WI38 (cell line): ENCODE measurements at regions not wholly inside any gene's neighbourhood (a gene's known extent, or its start where the extent isn't known, plus 50 kb on each side); places are given as distances from the start of the nearest gene placed in this dataset.

Experiments used
- H3K4me3 ChIP-seq: 2 replicates; pipeline ENCODE4 v1.5.1; 2011; ENCODE audit warnings: low read depth, mild to moderate bottlenecking, control low read depth, low read length
- TF ChIP-seq, protein P1 (sequence below): IDR thresholded peaks from 2 replicates; pipeline ENCODE4 v1.5.1; 2012; ENCODE audit warnings: low read depth, mild to moderate bottlenecking, control low read depth, low read length

DNA sequence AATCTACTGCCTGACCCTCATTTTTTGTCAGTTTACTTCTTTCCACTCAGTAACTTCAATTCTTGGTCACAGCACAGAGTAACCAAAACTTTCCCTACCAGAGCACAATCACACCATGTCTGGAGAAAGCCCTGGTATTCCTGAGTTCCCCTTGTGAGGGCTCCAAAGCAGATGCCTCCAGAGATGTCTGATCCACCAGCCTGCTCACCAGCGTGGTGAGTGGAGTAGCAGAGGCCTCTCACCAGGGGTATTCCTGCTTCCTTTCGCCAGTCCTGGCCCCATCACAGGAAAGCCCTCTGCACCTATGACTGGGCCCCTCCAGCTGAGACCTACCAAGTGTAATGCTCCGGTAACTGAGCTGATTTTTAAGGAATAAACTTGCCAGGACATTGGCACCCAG is 205.4 kb upstream of the HS3ST3A1 start:
- TF ChIP-seq, protein P1, sequence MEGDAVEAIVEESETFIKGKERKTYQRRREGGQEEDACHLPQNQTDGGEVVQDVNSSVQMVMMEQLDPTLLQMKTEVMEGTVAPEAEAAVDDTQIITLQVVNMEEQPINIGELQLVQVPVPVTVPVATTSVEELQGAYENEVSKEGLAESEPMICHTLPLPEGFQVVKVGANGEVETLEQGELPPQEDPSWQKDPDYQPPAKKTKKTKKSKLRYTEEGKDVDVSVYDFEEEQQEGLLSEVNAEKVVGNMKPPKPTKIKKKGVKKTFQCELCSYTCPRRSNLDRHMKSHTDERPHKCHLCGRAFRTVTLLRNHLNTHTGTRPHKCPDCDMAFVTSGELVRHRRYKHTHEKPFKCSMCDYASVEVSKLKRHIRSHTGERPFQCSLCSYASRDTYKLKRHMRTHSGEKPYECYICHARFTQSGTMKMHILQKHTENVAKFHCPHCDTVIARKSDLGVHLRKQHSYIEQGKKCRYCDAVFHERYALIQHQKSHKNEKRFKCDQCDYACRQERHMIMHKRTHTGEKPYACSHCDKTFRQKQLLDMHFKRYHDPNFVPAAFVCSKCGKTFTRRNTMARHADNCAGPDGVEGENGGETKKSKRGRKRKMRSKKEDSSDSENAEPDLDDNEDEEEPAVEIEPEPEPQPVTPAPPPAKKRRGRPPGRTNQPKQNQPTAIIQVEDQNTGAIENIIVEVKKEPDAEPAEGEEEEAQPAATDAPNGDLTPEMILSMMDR: no peak
- no peak overlapping the region for H3K4me3 ChIP-seq

DNA sequence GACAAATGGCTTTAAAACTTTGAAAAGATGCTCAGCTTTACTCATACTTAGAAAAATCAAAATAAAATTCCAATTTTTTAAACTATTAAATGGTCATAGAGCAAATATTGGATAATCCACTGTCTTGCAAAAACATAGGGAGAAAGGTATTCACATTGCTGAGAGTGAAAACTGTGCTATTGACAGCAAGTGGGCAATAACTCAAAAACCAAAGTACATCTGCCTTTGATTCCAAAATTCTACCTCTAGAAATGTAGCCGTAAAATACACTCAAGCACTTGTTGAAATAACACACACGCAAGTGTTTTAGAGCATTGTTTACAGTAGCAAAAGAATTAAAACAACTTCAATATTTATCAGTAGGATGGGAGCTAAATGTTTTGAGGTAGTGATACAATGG is 210.6 kb upstream of the HS3ST3A1 start:
- no peak overlapping the region for H3K4me3 ChIP-seq
- TF ChIP-seq, protein P1: no peak

DNA sequence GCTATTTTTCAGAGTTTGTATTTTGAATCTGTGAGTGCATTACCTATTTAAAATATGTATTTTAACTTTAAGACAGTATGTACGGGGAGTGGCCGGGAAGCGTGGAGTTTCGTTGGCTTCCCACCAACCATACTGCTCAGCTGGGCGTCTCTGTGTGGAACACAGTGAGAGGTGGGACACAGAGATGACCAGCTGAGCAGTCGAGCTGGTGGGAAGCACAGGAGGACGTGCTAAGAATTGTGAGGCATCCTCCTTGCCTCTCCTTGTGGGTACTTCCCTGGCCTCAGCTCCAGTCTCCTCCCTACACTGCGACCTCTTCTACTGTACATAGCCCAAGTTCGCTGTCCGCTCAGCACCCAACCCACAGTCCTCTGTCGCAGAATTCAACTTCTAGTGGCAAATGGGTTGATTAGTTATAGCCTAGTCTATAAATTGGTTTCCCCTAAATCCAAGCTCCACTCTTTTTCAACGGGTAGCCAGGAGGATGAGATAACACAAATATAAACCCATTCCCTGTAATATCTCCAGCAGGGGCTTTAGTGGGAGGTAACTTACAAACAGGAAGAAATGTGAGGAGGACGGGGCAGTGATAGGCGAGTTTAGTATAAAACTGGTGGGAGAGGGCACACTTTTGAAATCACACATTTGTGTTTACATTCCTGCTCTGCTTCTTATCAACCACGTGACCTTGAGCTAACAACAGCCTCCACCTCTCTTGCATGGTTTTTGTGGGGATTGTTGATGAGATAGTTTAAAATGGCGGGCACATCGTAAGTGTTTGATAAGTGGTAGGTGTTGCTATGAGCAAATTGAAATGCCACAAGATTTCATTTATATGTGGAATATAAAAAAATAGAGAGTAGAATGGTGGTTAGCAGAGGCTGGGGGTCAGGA is 211.9 kb upstream of the HS3ST3A1 start:
- no peak overlapping the region for H3K4me3 ChIP-seq
- TF ChIP-seq, protein P1: no peak

DNA sequence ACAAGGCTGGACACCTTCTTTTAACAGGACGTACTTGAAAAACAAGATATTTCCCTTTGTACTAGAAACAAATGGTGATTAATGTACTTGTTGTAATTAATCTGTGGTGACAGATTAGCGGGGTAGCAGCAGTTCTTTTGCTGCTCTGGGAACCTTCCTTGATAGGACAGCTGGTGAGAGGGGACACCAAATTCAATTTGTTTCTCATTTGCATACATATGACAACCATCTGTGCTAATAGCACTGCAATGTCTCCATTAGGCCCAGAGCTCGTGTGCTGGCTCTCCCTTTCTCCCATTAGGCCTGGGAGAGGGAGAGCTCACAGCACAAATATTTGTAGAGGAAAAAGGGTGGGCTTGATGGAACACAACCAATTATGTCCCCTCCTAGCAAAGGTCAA is 221.0 kb upstream of the HS3ST3A1 start:
- TF ChIP-seq, protein P1: no peak
- H3K4me3 ChIP-seq: no peak overlapping the region

DNA sequence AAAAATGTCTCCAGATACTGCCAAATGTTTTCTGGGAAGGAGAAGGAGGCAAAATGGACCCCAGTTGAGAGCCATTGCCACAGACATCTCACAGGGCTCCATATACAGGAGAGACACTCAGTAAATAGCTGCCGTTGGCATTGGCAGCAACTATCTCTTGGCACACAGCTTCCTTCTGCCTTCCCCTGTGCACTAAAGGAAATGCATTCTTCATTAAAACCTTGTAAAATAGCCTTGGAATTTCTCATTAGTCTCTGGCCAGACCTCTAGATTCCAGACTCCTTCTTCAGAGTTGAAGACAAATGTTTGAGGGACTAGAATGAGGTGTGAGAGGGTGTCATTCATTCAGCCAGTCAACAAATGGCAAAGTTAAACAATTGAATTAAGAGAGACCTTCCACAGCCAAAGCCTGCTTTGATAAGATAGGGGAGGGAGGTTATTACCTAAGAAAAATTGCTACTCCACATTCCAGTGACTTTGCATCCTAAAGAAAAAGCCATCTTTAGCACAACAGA is 223.9 kb upstream of the HS3ST3A1 start:
- H3K4me3 ChIP-seq: no peak overlapping the region
- TF ChIP-seq, protein P1: no peak

DNA sequence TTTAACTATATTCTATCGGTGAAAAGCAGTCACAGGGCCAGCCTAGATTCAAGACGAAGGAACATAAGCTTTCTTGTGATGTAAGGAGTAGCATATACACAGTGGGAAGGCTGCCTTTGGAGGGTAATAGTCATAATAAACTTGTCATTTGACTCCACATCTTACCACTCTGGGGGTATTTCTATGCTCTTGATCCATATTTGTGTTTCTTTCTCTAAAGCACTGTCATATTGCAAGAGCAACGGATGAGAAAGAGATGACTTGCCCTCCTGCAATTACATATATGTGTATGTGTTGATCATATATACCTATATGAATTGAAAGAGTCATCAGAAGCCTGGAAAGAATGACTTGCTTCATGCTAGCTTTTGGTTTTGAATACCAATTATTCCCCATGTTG is 225.4 kb upstream of the HS3ST3A1 start:
- no peak overlapping the region for H3K4me3 ChIP-seq
- TF ChIP-seq, protein P1: no peak

DNA sequence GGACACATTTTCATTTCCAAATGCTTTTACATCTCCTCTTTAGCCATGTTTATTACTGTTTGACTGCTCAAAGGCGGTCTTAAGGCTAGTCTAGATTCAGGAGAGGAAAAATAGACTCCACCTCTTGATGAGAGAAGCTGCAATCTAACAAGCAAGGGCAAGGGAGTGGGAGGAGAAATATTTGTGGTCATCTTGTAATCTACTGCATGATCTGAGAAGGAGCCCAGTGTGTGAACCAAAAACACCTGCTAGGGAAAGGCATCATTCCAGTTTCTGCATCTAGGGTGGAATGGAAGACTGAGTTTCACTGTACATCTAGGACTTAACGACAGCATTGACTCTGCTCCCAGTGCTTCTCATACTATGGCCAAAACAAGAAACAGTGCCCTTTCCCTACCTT is 232.2 kb upstream of the HS3ST3A1 start:
- H3K4me3 ChIP-seq: no peak overlapping the region
- TF ChIP-seq, protein P1: no peak
